ENCODE measurements at regions not wholly inside any gene's neighbourhood (a gene's known extent, or its start where the extent isn't known, plus 50 kb on each side); places are given as distances from the start of the nearest gene placed in this dataset.

- ChIA-PET CTCF (no interaction called here), POLR2A (ENCODE audit: unreplicated experiment) (no interaction called here)
- no peak overlapping the region for H2AK9ac ChIP-seq (replicated peaks; ENCODE audit: low read depth, low read length, poor library complexity)
- no peak overlapping the region for H4K91ac ChIP-seq (ENCODE audit: insufficient read depth, low read depth, low read length)
- BruUV-seq (replicated peaks) = no TSS peak
- no peak overlapping the region for H2BK20ac ChIP-seq (ENCODE audit: low read depth, low read length)
- TF ChIP-seq SMC3 (IDR thresholded peaks at IDR 0.05; ENCODE audit: low read depth, low read length) (no peak), USF2 (IDR thresholded peaks at IDR 0.05; ENCODE audit: low read depth, low read length) (no peak), NFE2L2 (IDR thresholded peaks at IDR 0.05; ENCODE audit: low read depth, low read length) (no peak), ELK1 (IDR thresholded peaks at IDR 0.05; ENCODE audit: borderline replicate concordance, low read depth, low read length) (no peak), CTCF (conservative IDR thresholded peaks at IDR 0.05; ENCODE audit: low read depth, low read length) (no peak), FOS (IDR thresholded peaks at IDR 0.05; ENCODE audit: low read depth, low read length) (no peak), RAD21 (IDR thresholded peaks at IDR 0.05; ENCODE audit: low read length) (no peak)
- H3K14ac ChIP-seq (replicated peaks; ENCODE audit: low read depth, low read length) = no peak overlapping the region
- no peak overlapping the region for H3K9ac ChIP-seq (ENCODE audit: low read depth, low read length)
- H3K9me3 ChIP-seq (ENCODE audit: control insufficient read depth, insufficient read depth, low read length) = peaks cover 2% of the 10 kb centered on the region; the same call in 1 of the 2 replicates
- no peak overlapping the region for H3K56ac ChIP-seq (ENCODE audit: extremely low read depth, insufficient read depth, low read length)
- no peak overlapping the region for H2AFZ ChIP-seq (replicated peaks; ENCODE audit: low read length, poor library complexity)
- dilution Hi-C loops (cut with HindIII; ENCODE audit: low sequenced_read_pairs, unreplicated experiment) (no loop called here), in situ Hi-C loops (cut with MboI; ENCODE audit: low sequenced_read_pairs) (no loop called here), intact Hi-C loops (cut with micrococcal nuclease) (no loop called here)
- no peak overlapping the region for H3K23ac ChIP-seq (ENCODE audit: low read depth, low read length)
- 78% methylated on average over 3 of the region's 7 CpGs; no CpG with 5 or more reads in 1 of the 2 experiments for WGBS, 2 experiments (ENCODE audit: extremely low coverage in 2 of 2, insufficient read length in 1 of 2)
- H4K20me1 ChIP-seq (ENCODE audit: insufficient read depth, low read length) = no peaks in the 10 kb centered on the region
- H4K8ac ChIP-seq (ENCODE audit: low read depth in 2 of 2, low read length in 2 of 2) = no peak overlapping the region
- H3K36me3 ChIP-seq (ENCODE audit: control insufficient read depth, insufficient read depth, low read length) = no peaks in the 10 kb centered on the region
- no peaks in the 10 kb centered on the region for H3K27me3 ChIP-seq (ENCODE audit: control insufficient read depth, insufficient read depth, low read length)
- no peaks in the 10 kb centered on the region for H3K9me1 ChIP-seq (ENCODE audit: insufficient read depth, low read length)
- H3K4me3 ChIP-seq (ENCODE audit: insufficient read depth, low read depth, low read length) = no peak overlapping the region
- H3K4me2 ChIP-seq (ENCODE audit: low read depth, low read length) = no peak overlapping the region
- no peak overlapping the region for H2AK5ac ChIP-seq (ENCODE audit: low read depth, low read length)
- DNase-seq = no peak
- no peak overlapping the region for H2BK5ac ChIP-seq (ENCODE audit: low read depth, low read length, poor library complexity, severe bottlenecking)
- H4K5ac ChIP-seq (ENCODE audit: low read depth, low read length) = no peak overlapping the region
- H3K4me1 ChIP-seq (ENCODE audit: control insufficient read depth, insufficient read depth, low read length) = no peaks in the 10 kb centered on the region
- H3K27ac ChIP-seq (ENCODE audit: insufficient read depth, low read length) = no peak overlapping the region
- H3K18ac ChIP-seq (ENCODE audit: low read depth, low read length) = no peak overlapping the region
- no peak for ATAC-seq (ENCODE audit: low read depth)
- H2BK120ac ChIP-seq (ENCODE audit: low read depth, low read length) = no peak overlapping the region
- H2BK15ac ChIP-seq (ENCODE audit: low read depth, low read length) = no peak overlapping the region
- no peak overlapping the region for H3K4ac ChIP-seq (ENCODE audit: low read depth, low read length)
- H3K79me1 ChIP-seq (ENCODE audit: low read depth in 1 of 2, low read length in 2 of 2) = no peaks in the 10 kb centered on the region
These were observed 134.6 kb downstream of the FAM204A start for GRCh38 chr10:118207470-118208007.

Data from IMR-90 (cell line).